Heart left ventricle (tissue), 13 donors: ENCODE measurements at regions not wholly inside any gene's neighbourhood (a gene's known extent, or its start where the extent isn't known, plus 50 kb on each side); places are given as distances from the start of the nearest gene placed in this dataset.

Experiments used
- POLR2A ChIP-seq, 2 donors: fragments of 450-650 bp; IDR thresholded peaks; one replicate each; pipeline ENCODE4 v1.6.1; 2017; ENCODE audit warnings: antibody characterized with exemption in 2 of 2, mild to moderate bottlenecking in 2 of 2, moderate library complexity in 2 of 2
- TF ChIP-seq, protein P1 (sequence below), 12 donors: fragments of 200-600 bp; sonication (generic) in 4 of 12; IDR thresholded peaks; one replicate each; pipeline versions ENCODE4 v1.5.0 to v1.8.0; 2018 to 2022; ENCODE audit warnings: antibody characterized with exemption in 12 of 12, mild to moderate bottlenecking in 5 of 12
- donor health status: ischemic (EF 13 %, LVEDD 7.1; RV severe dilation, severe dysfunction).
- donor health status: DM: no; HTN: yes; CAD: no.
- donor health status: DM: no; HTN: no; CAD: no.
- donor health status: ischemic (EF 25% LVEDD 6.9; RV normal size, moderate dysfunction).
- donor health status: ischemic (EF 25% LVEDD 5.7; RV mildly dilated, moderate dysfunction).
- donor health status: ischemic (EF 35%, LVEDD 5.7; RV mildly dilated, moderate dysfunction).
- donor health status: nonischemic (EF 11% LVEDD 7.7; RV severe dilation, severe dysfunction).
- donor health status: DM: yes; HTN: yes; CAD: no.
- donor health status: PGD.
- donor health status: ischemic (EF 29% LVEDD 5.4; RV normal size, mild dysfunction).
- donor health status: nonischemic (EF 23%, LVEDD 6.1; RV moderate dilation, normal function).

DNA sequence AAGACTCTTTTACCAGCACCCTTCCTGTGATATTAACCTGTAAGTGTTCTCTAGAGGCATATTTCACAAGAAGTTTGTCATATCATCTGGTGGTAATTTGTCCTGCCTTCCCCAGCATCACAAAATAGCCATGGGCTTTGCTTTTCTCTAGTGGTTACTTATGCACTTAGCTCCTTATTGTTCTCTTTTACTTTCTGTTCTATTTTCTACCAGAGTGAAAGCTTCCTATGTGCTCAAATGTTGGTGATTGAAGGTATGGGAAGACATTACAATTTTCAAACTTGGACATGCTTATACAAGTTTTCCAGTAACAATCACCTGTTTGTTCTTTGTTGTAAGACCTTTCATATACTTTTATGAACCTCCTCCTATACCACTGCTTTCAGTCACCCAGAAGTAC lies 87.0 kb upstream of the KCNH7 start:
- no peak for TF ChIP-seq POLR2A (IDR thresholded peaks at IDR 0.05)
- TF ChIP-seq, protein P1, sequence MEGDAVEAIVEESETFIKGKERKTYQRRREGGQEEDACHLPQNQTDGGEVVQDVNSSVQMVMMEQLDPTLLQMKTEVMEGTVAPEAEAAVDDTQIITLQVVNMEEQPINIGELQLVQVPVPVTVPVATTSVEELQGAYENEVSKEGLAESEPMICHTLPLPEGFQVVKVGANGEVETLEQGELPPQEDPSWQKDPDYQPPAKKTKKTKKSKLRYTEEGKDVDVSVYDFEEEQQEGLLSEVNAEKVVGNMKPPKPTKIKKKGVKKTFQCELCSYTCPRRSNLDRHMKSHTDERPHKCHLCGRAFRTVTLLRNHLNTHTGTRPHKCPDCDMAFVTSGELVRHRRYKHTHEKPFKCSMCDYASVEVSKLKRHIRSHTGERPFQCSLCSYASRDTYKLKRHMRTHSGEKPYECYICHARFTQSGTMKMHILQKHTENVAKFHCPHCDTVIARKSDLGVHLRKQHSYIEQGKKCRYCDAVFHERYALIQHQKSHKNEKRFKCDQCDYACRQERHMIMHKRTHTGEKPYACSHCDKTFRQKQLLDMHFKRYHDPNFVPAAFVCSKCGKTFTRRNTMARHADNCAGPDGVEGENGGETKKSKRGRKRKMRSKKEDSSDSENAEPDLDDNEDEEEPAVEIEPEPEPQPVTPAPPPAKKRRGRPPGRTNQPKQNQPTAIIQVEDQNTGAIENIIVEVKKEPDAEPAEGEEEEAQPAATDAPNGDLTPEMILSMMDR (IDR thresholded peaks at IDR 0.05), result no peak
